NT2/D1 (cell line): ENCODE measurements at regions not wholly inside any gene's neighbourhood (a gene's known extent, or its start where the extent isn't known, plus 50 kb on each side); places are given as distances from the start of the nearest gene placed in this dataset.
"Not testable (repeated sequence)": the region's sequence is repeated elsewhere in the genome, so short reads cannot be mapped to it uniquely, and the experiment has no call there.

Source experiments
- SUZ12 ChIP-seq: IDR thresholded peaks from 2 replicates; pipeline ENCODE4 v1.6.1; 2011; ENCODE audit not compliant: insufficient read length, insufficient read depth; ENCODE audit errors: extremely low read depth
- YY1 ChIP-seq: IDR thresholded peaks from 2 replicates; pipeline ENCODE4 v1.6.1; 2011; ENCODE audit not compliant: insufficient read length, insufficient read depth

GRCh38 chr1:173324352-173324751 is 117.2 kb upstream of the TNFSF4 start:
- TF ChIP-seq YY1, SUZ12: not testable (repeated sequence)
